ENCODE measurements at regions not wholly inside any gene's neighbourhood (a gene's known extent, or its start where the extent isn't known, plus 50 kb on each side); places are given as distances from the start of the nearest gene placed in this dataset.

DNA sequence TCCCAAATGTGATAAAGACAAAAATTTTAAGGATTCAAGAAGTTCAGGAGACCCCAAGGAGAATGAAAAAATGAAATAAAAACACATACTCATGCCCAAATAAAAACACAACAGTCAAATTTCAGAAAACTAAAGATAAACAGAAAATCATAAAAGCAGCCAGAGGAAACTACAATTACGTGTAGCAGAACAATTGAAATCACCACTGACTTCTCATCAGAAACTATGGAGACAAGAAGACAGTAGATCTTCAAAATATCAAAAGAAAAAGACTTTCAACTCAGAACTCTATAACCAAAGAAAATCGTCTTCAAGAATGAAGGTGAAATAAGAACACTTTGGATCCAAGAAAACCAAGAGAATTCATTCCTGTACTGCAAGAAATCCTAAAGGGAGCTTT is 54.9 kb downstream of the DIO3 start:
- H3K4me3 ChIP-seq (ENCODE audit: low read depth, low read length) = no peak overlapping the region
- TF ChIP-seq, protein P1, sequence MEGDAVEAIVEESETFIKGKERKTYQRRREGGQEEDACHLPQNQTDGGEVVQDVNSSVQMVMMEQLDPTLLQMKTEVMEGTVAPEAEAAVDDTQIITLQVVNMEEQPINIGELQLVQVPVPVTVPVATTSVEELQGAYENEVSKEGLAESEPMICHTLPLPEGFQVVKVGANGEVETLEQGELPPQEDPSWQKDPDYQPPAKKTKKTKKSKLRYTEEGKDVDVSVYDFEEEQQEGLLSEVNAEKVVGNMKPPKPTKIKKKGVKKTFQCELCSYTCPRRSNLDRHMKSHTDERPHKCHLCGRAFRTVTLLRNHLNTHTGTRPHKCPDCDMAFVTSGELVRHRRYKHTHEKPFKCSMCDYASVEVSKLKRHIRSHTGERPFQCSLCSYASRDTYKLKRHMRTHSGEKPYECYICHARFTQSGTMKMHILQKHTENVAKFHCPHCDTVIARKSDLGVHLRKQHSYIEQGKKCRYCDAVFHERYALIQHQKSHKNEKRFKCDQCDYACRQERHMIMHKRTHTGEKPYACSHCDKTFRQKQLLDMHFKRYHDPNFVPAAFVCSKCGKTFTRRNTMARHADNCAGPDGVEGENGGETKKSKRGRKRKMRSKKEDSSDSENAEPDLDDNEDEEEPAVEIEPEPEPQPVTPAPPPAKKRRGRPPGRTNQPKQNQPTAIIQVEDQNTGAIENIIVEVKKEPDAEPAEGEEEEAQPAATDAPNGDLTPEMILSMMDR (IDR thresholded peaks at IDR 0.05; ENCODE audit: insufficient read depth, low read length) = no peak
- DNase-seq (ENCODE audit: low read depth) = no peak

DNA sequence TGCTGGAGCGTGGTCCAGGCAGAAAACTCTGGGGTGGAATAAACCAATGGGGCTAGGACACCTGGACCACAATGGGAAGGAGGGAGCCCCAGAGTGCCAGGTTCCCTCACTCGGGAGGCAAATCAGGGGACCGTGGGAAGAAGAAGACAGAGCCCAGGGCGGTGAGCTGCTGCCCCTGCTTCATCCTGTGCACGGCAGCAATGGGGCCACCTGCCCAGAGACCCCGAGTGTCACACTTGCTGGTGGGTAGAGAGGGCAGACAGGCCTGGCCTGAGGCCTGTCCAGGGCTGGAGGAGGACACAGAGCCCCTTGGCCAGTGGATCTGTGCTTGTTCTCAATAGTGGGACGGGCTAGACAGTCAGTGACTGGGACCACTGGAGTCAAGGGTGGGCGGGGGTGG is 58.2 kb downstream of the DIO3 start:
- TF ChIP-seq, protein P1 (IDR thresholded peaks at IDR 0.05; ENCODE audit: insufficient read depth, low read length) = no peak
- no peak overlapping the region for H3K4me3 ChIP-seq (ENCODE audit: low read depth, low read length)
- DNase-seq (ENCODE audit: low read depth) = no peak

DNA sequence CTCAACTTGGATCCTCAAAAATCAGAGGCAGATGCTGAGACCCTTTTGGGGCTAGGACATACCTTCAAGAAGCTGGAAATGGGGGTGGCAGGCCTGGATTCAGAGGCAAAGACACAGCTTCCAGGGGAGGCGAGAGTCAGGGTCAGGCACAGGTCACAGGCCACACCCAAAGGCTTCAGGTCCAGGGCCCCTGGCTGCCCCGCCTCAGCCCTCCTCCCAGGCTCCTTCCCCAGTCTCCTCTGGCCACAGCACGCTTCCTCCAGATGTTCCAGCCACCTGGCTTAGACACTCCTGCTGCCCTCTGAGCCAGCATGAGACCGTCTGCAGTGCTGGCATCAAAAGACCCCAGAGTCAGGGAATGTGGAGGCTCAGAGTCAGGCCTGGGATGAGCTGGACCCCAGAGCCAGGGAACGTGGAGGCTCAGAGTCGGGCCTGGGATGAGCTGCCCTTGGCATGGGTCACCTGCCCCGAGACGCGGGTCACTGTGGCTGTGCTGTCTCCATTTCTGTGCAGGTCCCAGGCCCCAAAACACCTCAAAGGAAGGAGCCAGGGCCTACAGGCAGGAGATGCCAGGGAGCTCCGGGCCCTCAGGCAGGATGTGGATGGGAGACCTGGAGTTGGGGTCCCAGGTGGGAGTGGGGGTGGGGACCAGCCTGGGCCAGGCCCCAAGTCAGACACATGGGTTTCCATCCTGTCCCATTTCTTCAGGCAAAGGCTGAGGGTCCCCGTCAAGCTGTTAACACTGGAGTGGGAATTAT is 58.9 kb downstream of the DIO3 start:
- no peak for DNase-seq (ENCODE audit: low read depth)
- no peak overlapping the region for H3K4me3 ChIP-seq (ENCODE audit: low read depth, low read length)
- TF ChIP-seq, protein P1 (IDR thresholded peaks at IDR 0.05; ENCODE audit: insufficient read depth, low read length) = no peak

DNA sequence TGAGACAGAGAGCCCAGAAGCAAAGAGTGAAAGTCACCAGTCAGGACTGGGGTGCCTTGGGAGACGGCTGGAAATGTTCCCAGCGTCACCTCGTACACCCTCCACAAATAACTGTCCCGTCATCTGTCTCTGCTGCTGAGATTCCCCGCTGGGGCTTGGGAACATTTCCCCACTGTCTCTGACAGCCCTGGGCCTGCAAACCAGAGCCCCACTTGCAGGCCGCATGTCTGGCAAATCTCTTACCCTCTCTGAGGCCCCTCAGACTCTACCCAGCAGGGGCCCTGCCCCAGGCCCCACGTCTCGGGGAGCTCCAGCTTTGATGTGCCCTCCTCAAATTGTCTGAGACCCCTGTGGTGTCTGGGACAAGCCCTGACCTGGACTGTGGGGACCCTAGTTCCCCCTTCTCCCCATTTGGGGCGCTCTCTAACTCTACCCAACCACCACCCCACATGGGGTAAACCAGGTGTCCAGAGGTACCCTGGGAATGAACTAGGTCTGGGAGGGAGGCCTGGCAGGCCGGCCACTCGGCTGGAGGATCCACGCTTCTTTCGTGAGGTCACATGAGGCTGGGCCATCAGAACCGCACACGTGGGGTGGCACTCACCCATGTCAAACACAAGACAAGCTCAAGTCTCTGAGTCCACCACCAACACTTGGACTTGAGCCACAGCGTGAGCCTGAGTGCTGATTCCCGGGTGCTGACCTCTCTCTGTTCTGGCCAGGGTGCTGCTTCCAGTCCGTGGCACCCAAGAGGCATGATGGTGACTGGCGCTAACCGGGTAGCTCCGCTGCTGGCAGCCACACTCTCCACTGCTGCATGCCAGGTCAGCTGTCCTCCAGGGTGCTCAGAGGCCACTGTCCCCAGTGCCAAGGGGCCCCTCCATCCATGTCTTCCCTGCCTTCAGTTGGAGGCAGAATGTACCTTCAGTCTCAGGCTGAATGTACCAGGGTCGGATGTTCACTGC is 59.8 kb downstream of the DIO3 start:
- TF ChIP-seq, protein P1 (IDR thresholded peaks at IDR 0.05; ENCODE audit: insufficient read depth, low read length) = no peak
- no peak overlapping the region for H3K4me3 ChIP-seq (ENCODE audit: low read depth, low read length)
- no peak for DNase-seq (ENCODE audit: low read depth)

DNA sequence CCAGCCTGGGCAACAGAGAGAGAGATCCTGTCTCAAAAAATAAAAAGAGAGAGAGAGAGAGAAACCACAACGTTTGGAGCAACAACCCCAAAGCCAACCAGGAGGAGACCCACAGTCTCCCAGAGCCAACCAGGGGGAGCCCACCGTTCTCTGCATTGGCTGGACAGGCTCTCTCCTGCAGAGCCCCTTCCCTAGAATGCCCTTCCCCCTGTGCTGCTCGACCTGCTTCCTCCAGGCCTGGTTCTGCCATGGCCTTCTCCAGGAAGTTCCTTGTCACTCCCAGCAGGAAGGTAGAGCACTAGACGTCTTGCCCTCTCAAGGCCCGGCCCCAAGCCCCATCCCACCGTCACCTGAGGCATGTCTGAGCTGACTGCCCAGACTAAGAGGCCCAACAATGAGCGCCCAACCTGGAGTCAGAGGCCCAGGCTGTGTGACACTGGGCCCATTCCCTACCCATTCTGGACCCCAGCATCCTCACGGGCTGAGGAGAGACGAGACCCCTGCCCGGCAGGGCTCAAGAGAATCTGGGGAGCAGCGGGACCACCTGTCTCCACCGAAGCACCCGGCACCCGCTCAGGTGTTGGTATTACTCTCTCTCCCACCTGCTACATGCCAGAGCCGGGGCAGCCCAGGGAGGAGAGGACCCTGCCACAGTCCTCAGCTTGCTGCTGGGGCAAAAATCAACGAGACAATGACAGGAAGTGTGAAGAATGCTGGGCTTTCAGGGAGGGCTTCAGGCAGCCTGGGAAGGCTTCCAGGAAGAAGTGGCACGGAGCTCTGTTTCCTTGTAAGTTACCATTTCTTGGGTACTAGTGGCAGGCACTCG is 61.2 kb downstream of the DIO3 start:
- no peak for DNase-seq (ENCODE audit: low read depth)
- H3K4me3 ChIP-seq (ENCODE audit: low read depth, low read length) = no peak overlapping the region
- TF ChIP-seq, protein P1 (IDR thresholded peaks at IDR 0.05; ENCODE audit: insufficient read depth, low read length) = no peak

DNA sequence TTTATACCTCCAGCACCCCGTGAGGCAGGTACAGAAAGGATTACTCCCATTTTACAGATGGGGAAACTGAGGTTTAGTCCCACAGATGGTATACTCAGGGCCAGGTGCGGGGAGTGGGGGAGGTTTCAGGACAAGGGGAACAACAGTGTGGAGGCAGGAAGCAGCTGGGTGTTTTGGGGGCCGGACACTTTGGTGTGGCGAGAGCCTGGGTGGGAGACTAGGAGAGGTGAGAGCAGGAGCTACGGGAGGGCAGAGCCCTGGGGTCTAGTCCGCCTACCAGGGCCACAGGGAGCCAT is 61.7 kb downstream of the DIO3 start:
- no peak overlapping the region for H3K4me3 ChIP-seq (ENCODE audit: low read depth, low read length)
- TF ChIP-seq, protein P1 (IDR thresholded peaks at IDR 0.05; ENCODE audit: insufficient read depth, low read length) = no peak
- no peak for DNase-seq (ENCODE audit: low read depth)

All from fibroblast of the aortic adventitia (primary cell).